ENCODE measurements at regions not wholly inside any gene's neighbourhood (a gene's known extent, or its start where the extent isn't known, plus 50 kb on each side); places are given as distances from the start of the nearest gene placed in this dataset.
A peak's percentile ranks its signal among the peaks of the same experiment; 100 is the strongest.

DNA sequence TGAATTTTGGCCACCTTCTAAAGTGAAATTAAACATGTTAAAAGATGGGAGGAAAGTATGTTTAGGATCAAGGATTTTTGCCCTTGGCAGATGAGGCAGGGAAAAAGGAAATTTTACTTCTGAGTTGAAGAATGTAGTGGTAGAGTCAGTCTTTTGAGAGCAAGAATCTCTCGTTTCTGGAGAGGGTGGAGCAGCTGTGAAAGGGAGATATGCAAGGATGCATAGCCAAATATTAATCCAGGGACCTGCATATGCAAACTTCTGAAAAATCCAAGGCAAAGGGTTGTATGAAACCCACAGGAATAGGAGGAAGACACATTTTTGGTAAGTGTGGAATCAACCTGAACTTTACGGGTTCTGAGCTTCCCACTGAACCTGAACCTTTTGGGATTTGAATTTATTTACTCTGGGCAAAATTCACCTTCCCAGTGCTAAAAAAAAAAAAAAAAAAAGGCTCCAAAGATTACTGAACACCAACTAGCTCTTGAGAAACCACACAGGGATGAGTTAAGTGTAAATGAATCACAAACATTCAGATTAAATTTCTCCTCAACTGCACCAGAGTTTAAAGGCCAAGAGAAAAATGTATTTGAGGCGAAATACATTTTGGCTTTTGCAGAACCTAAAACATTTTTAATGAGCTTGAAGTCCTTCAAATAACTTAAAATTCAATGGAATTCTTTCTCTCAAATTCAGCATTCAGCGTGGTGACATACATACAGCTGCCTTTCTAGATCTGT lies 187.1 kb upstream of the CDKN3 start:
- no peak for DNase-seq (ENCODE audit: low spot score)

DNA sequence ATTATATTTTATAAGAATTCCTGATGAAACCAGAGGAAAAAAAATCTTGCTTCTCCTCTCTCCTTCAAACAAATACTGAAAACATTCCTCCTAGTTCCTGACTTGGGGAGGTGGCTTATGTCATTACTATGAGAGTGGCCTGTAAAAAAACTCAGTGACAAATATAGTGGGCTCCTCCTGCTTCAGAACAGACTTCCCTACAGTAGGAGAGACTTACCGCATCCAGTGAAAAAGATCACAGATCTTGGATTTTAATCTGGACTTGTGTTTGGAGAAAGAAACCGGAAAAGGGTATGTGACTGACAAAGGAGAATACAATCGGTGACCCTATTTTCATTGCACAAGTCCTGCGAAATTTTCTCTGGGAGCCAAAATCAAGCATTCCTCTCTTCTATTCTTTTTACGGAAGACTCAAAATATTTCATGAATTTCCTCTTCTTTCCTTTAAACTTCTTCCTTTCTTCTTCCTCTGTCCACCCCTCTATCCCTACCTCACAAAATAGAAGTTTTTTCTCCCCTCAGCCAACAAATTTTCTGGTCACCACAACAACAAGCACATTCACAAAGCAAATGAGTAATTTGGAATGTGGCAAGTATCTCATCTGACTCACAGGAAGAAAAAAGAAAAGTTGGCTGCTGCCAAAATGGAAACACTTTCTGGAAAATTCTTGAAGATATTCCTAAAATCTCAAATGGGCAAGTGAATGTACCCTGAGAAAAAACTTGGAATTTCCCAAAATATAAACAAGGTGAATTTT lies 185.1 kb upstream of the CDKN3 start:
- no peak for DNase-seq (ENCODE audit: low spot score)

GRCh38 chr14:54213536-54213935 lies 183.3 kb upstream of the CDKN3 start:
- no peak for DNase-seq (ENCODE audit: low spot score)

- DNase-seq (ENCODE audit: low spot score): no peak
These were observed 180.0 kb upstream of the CDKN3 start for GRCh38 chr14:54216827-54217226.

DNA sequence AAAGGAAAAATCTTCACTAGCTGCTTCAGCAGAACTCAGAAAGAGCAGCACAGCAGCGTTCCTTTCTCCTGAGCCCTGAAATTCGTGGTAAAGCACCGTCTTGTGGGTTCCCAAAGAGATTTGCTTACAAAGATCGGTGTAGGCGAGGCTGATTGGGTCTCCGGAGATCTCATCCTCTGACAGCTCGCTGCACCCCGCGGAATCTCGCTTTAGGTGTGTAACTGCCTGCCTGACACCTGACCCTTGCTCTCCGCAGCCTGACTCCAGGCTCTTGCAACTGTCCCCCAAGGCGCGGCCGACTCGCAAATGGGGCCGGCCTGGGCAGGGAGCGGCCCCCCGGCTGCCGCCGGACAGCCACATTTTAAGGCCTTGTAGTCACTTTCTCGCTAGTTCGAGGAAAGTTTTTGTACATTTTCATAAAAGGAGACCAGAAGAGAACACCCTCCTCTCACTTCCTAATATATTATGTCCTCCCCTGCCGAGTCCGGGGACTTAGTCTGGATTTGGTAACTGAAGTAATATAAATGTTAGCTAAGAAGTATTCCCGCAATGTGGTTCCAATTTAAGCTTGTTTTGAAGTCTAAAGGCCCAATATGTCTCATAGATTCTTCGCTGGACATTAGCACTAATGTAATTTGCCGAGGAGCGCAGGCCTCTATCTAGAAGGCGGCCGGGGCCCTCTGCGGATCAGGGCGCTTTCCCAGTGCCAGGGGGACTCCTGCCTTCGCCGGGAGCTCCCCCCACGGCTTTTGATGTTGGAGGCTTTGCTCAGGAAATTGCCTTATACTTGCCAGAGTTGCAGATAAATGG lies 177.3 kb upstream of the CDKN3 start:
- DNase-seq (ENCODE audit: low spot score): no peak

DNA sequence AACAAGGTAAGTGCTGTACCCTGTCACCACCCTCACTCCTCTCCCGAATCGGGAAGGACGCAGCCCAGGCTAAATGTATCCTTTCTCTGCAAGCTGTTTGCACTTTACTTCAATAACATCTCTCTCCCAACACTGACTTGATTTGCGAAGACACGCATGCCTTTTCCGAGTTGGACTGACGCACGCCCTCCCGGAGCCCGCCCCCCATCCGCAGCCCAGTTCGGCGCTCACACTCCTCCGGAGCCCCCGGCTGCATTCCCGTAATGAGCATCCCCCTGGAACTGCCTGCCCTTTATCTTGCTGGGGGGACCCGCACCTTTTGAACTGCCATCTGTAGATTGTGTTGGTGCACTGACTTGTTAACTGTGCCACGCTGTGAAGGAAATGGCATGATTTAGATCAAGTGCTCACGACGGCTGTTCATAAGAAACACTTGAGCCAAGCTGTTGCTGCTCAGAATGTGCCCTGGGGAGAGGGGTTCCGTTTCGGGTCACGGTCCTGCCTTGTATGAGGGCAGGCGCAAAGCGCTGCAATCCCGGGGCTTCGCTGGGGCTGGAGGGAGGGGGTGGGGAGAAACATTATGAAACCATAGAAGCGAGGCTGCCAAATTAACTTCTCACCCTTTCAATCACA lies 176.6 kb upstream of the CDKN3 start:
- DNase-seq (ENCODE audit: low spot score): no peak

DNA sequence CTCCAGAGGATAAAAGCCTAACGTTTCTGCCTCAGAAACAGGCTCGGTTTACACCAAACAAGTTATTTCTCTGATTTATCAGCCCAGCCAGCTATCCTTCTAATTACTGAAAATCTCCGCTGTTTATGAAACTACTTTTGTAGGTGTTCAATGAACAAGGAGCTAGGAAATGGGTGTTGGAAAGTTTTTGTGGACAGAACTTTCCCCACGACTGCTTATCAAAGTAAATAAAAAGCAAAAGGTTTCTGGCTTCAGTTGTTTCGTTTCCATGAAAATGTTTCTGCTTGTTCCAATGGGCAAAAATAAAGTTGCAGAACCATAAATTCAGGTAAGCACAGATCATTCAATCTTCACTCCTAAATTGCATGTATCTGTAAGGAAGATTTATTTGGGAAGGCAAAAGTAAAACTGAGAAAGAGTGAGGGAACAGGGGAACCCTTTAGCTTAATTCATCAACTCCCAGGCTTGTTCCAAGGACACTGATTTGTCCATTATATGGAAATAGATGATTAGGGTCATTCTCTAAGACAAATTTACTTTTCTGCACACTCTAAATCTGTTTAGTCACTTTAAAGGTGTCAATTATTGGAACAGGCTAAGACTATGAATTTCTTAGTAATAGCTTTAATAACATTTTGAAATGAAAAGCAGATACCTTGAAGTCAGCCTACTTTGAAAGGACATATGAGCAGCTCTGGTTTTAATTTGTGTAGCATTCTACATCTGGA lies 175.9 kb upstream of the CDKN3 start:
- no peak for DNase-seq (ENCODE audit: low spot score)

GRCh38 chr14:54221432-54221803 lies 175.4 kb upstream of the CDKN3 start:
- DNase-seq (ENCODE audit: low spot score): no peak

DNA sequence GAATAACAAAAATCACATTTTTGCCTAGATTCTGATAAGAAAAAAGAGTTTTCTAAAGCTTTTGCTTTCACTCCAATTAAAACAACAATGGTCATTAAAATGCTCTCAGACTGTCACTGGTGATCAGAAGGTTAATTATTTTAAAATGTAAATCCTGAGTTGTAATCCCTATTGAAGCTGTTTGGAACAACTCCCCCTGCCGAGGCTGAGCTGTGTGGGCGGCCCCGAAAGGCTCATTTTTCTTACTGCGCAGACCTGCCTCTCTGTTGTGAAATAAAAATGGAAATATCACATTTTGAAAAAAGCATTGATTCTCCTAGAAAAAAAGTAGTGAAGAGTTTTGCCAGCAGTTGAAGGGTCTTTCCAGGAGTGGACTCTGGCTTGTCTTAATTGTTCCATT lies 174.8 kb upstream of the CDKN3 start:
- peak; percentile 36 for DNase-seq (ENCODE audit: low spot score)

- DNase-seq (ENCODE audit: low spot score): no peak
These were observed 172.9 kb upstream of the CDKN3 start for GRCh38 chr14:54223831-54224402.

- DNase-seq (ENCODE audit: low spot score): peak; percentile 44
These were observed 171.2 kb upstream of the CDKN3 start for GRCh38 chr14:54225457-54226060.

DNA sequence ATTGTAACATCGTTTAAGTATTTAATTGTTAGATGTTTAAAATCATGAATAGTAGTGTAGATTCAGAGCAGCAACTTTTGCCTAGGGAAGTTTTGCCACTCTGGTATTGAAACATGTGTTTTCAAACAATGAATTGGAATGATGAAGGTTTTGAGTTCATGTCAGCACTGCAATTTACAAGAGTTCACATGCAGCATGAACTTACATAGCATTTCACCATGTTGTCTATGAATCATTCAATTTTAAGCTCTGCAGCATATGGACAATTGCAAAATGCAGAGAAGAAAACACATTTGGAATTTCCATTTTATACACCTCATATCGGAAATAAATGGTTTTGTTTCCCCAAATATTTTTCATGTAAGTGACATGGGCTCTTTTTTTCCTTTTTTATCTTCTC lies 170.7 kb upstream of the CDKN3 start:
- no peak for DNase-seq (ENCODE audit: low spot score)

GRCh38 chr14:54226558-54226957 lies 170.2 kb upstream of the CDKN3 start:
- no peak for DNase-seq (ENCODE audit: low spot score)

DNA sequence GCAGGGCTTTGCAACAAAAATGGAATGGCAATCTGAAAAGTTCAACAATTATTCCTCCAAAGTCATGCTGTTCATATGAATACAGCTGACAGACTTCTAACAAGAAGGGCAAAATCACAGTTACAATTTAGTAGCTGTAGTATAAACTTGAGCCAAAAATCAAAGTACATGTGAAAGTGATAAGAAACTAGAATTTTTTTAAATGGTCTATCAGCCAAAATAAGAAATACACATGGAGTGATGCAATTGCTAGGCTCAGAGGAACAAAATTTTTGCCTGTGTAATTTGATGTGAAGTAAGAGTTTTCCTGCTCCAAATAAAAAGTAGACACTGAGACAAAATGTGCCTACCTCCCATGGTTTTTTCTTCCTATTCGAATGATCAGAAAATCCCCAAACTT lies 167.7 kb upstream of the CDKN3 start:
- DNase-seq (ENCODE audit: low spot score): no peak

DNA sequence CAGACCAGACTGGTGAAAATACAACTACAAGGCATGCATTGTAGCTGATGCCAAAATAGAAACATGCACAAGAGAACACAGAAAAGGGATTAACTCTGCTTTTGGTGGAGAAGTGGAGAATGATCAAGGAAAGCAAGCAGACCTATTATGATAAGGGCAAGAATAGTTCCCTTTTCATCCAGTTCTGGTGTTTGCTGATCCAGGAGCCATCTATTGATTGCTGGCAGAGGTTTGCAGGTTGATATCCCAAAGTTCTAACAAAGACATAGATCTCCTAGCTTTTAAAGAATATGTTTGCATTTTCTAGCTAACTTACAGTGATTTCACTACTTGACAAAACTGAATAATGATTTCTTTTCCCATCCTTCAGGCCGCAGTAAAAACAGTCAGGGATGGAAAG lies 166.2 kb upstream of the CDKN3 start:
- no peak for DNase-seq (ENCODE audit: low spot score)

DNA sequence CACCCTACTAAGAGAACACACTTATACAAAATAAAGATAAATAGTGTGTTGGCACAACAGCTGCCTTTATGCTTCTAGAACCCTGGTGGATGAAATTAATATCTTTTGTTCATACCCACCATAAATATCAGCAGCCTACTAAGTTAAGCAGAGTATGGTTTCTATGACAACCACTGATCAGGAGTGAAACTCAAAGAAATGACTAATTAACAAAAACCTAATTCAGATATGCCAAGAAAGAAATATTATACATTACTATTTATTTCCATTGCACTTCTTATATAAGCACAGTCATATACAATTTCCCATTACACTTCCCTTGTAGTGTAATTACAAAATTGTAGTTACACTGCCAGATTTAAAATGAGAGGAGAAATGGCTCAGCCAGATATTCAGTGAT lies 164.1 kb upstream of the CDKN3 start:
- no peak for DNase-seq (ENCODE audit: low spot score)

GRCh38 chr14:54241517-54241916 lies 155.3 kb upstream of the CDKN3 start:
- DNase-seq (ENCODE audit: low spot score): no peak

GRCh38 chr14:54251356-54251755 lies 145.5 kb upstream of the CDKN3 start:
- DNase-seq (ENCODE audit: low spot score): no peak

GRCh38 chr14:54252072-54252730 lies 144.6 kb upstream of the CDKN3 start:
- DNase-seq (ENCODE audit: low spot score): no peak

GRCh38 chr14:54253195-54253947 lies 143.4 kb upstream of the CDKN3 start:
- no peak for DNase-seq (ENCODE audit: low spot score)
